T-helper 9 cell (primary cell): ENCODE measurements at regions not wholly inside any gene's neighbourhood (a gene's known extent, or its start where the extent isn't known, plus 50 kb on each side); places are given as distances from the start of the nearest gene placed in this dataset.

Experiments used
- DNase-seq: peaks from one replicate; pipeline ENCODE4 v3.0.0-alpha.2; 2020

DNA sequence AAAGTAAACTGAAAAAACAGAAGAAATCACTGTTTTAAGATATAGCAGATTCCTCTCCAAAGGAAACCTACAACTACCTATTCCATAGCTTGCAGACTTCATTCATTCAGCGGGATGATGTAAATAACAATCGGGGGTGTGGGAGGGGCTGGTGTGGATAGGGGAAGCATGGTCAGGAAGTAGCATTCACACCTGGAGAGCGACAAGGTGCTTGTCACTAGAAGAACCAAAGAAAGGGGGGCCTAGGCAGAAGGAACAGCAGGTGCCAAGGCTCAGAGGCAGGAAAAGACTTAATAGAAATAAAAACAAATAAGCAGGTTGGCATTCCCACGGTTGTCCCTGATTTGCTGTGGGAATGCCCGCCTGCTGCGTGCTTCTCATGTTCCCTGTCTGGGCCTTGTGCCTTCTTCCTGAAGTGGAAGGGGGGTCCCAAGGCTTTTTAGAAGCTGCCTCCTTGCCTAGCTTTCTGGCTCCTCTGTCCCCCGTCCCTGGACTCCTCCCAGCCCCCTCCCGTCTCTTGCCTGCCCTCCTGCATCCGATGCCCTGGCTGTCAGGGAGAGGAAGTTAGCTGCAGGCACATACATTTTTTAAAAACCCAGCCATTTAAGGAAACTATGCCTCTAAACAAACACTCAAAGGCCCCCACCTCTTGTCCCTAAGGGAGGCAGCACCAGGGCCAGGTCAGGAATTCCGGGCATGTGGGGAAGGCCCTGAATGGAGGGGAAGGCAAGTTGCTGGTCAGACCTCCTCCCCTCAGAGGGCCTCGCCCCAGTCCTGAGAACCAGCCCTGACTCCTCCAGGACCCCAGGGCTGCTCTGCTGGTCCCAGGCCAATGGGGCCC is 54.7 kb upstream of the PRDM11 start:
- no peak for DNase-seq

DNA sequence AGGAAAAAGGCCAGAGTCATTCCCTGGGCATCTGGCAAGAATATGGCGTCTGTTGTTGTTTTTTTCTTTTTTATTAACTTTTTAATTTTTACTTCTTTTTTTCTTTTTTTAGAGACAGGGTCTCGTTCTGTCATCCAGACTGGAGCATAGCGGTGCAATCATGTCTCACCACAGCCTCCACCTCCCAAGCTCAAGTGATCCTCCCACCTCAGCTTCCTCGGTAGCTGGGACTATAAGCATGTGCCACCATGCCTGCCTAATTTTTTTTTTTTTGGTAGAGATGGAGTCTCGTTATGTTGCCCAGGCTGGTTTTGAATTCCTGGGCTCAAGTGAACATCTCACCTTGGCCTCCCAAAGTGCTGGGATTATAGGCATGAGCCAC is 54.0 kb upstream of the PRDM11 start:
- no peak for DNase-seq

DNA sequence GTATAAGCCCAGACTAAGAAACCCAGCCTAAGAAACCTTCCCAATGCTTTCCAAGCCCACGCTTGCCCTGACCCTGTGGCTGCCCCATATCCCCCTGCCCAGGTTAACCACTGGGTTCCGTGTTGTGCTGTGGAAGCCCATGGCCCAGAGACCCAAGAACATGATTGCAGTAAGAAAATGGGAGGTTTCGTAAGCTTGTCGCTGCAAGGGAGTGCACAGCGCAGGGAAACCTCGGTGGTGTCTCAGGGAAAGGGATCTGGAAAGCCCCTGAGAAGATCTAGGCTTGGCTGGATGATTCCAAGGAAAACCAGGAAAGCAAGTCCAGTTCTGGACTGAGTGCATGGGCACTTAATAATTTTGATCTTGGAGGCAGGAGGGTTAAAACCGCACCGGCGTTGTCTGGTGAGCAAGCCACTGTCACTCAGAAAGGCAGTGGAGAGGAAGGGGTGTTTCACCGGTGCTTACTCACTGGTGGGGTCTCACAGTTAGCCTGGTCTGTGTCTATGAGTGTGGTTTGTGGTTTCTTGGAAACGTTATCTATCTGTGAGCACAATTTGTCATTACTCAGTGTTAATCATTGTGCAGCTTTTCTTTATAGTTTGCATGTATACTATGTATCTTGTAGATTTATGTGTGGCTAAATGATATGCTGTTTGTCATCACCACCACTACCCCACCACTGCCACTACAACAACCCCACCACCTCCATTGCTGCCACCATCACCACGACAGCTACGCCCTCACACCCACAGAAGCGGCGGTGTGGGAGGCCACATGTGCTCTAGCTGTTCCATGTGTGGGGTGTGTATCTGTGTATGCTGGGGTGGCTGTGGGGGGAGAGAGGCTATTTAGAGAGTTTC is 53.3 kb upstream of the PRDM11 start:
- DNase-seq: no peak

- no peak for DNase-seq
These were observed 52.5 kb upstream of the PRDM11 start for GRCh38 chr11:45093761-45094455.

GRCh38 chr11:45094958-45095690 is 51.3 kb upstream of the PRDM11 start:
- no peak for DNase-seq

- no peak for DNase-seq
These were observed 50.8 kb upstream of the PRDM11 start for GRCh38 chr11:45095691-45096010.

DNA sequence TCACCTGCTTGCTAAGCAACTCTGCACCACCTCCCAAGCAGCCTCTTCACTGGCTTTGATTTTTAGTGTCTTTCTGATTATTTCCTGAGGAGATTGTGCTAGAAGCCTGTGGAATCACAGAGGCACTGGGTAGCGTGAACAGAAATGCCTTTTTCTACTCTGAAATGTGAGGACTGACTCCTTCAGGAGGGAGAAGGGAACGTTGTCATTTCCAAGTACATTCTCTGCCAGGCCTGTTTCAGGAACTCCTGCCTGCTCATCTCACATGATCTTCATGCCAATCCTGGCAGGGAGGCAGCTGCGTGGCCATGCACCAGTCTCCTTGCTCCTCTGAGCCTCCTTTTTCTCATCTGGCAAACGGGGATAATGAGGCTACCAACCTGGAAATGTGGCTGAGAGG is 49.8 kb upstream of the PRDM11 start:
- no peak for DNase-seq
